ENCODE measurements at regions not wholly inside any gene's neighbourhood (a gene's known extent, or its start where the extent isn't known, plus 50 kb on each side); places are given as distances from the start of the nearest gene placed in this dataset.

DNA sequence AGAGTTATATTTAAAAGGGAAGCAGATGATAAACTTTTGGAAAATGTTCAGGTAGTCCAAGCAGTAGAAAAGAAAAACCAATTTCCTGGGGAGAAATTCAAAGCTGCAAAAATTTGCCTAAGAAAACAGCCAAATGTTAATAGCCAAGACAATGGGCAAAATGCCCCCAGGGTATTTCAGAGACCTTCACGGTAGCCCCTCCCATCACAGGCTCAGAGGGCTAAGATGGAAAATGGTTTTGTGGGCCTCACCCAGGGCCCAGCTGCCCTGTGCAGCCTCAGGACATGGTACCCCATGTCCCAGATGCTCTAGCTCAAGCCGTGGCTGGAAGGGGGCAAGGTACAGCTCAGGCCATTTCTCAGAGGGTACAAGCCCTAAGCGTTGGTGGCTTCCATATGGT lies 391.0 kb downstream of the ZIC4 start:
- DNase-seq (ENCODE audit: low read depth, low spot score), result no peak
- ChIA-PET POLR2A (no interaction called here), CTCF (no interaction called here)
- no peak overlapping the region for H3K4me3 ChIP-seq (ENCODE audit: low read depth, low read length)
- TF ChIP-seq, protein P1, sequence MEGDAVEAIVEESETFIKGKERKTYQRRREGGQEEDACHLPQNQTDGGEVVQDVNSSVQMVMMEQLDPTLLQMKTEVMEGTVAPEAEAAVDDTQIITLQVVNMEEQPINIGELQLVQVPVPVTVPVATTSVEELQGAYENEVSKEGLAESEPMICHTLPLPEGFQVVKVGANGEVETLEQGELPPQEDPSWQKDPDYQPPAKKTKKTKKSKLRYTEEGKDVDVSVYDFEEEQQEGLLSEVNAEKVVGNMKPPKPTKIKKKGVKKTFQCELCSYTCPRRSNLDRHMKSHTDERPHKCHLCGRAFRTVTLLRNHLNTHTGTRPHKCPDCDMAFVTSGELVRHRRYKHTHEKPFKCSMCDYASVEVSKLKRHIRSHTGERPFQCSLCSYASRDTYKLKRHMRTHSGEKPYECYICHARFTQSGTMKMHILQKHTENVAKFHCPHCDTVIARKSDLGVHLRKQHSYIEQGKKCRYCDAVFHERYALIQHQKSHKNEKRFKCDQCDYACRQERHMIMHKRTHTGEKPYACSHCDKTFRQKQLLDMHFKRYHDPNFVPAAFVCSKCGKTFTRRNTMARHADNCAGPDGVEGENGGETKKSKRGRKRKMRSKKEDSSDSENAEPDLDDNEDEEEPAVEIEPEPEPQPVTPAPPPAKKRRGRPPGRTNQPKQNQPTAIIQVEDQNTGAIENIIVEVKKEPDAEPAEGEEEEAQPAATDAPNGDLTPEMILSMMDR (IDR thresholded peaks at IDR 0.05; ENCODE audit: insufficient read depth, low read length, missing control alignments), result no peak

DNA sequence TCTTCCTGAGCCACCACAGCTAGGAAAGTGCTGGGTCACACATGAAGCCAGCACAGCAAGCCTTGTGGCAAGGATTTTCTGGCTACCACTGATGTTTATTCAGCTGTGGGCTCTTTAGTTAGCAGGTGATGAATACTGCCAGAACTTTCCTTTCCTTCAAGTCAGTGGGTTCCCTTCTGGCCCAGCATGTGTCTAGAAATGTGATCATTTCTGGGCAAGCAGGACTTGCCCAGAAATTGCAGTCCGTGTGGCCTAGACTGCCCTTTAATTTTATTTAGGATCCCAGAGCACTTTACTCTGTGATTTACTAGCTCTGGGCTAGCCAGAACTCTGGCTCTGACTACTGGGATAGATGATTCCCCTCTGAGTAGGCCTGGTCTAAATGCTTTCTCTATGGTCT lies 397.5 kb downstream of the ZIC4 start:
- H3K4me3 ChIP-seq (ENCODE audit: low read depth, low read length), result no peak overlapping the region
- TF ChIP-seq, protein P1 (IDR thresholded peaks at IDR 0.05; ENCODE audit: insufficient read depth, low read length, missing control alignments), result no peak
- ChIA-PET CTCF (interaction anchor here (1.0 kb wide), 1 partner anchor 25 kb away, joined by 3 read pairs; no protein-coding TSS in a partner anchor), POLR2A (no interaction called here)
- DNase-seq (ENCODE audit: low read depth, low spot score), result peak; percentile 40

DNA sequence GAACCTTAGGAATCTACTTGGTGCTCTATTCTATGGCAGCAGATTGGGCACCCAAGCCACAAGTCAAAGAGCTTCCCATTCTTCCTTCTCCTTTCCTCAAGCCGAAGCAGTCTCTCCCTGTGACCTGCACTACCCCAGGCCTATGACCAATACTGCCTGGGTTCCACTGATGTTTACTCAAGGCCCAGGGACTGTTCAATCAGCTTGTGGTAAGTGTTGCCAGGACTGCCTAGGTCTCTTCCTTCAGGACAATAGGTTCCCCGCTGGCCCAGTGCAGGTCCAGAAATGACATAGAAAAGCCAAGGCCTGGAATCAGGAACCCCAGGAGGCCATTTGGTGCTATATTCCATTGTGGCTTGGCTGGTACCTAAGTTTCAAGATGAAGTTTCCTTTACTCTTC lies 397.9 kb downstream of the ZIC4 start:
- no peak for DNase-seq (ENCODE audit: low read depth, low spot score)
- TF ChIP-seq, protein P1 (IDR thresholded peaks at IDR 0.05; ENCODE audit: insufficient read depth, low read length, missing control alignments), result no peak
- no peak overlapping the region for H3K4me3 ChIP-seq (ENCODE audit: low read depth, low read length)
- CTCF ChIA-PET, result interaction anchor here (1.0 kb wide), 1 partner anchor 25 kb away, joined by 3 read pairs; no protein-coding TSS in a partner anchor
- POLR2A ChIA-PET, result no interaction called here

DNA sequence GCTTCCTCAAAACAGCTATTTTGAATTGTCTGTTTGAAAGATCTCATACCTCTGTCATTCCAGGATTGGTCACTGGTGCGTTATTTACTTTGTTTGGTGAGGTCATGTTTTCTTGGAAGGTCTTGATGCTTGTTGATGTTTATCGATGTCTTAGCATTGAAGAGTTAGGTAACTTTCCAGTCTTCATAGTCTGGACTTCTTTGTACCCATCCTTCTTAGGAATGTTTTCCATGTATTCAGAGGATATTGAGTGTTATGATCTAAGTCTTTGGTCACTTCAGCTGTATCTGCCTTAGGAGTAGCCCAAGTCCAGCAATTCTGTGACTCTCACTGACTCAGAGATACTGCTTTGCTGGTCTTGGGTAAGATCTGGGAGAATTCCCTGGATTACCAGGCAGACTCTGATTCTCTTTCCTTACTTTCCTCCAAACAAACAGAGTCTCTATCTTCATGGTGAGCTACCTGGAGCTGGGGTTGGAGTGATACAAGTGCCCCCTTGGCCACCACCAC lies 398.6 kb downstream of the ZIC4 start:
- TF ChIP-seq, protein P1 (IDR thresholded peaks at IDR 0.05; ENCODE audit: insufficient read depth, low read length, missing control alignments), result no peak
- no peak for DNase-seq (ENCODE audit: low read depth, low spot score)
- no peak overlapping the region for H3K4me3 ChIP-seq (ENCODE audit: low read depth, low read length)
- POLR2A ChIA-PET, result no interaction called here
- CTCF ChIA-PET, result no interaction called here

DNA sequence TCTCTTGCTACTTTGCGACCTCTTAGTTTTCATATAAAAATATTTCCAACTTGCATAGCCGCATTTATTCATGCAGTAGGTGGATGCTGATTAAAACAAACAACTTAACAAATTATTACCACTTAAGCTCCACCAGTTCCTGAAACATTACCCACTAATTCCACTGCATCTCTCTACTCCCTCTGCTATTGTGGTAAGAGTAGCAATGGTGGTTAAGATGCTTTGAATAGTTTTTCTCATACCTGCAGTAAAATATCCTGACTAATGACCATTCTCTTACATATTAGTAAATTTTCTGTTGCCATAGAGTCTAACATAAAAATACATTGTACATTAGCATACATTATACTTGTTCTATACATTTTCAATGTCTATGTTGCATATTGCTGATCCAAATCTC lies 397.6 kb upstream of the PLSCR5 start:
- ChIA-PET POLR2A (no interaction called here), CTCF (interaction anchor here (1.4 kb wide), 1 partner anchor 10 kb away, joined by 3 read pairs; no protein-coding TSS in a partner anchor)
- peak; percentile 40 for DNase-seq (ENCODE audit: low read depth, low spot score)
- H3K4me3 ChIP-seq (ENCODE audit: low read depth, low read length), result no peak overlapping the region
- TF ChIP-seq, protein P1 (IDR thresholded peaks at IDR 0.05; ENCODE audit: insufficient read depth, low read length, missing control alignments), result no peak

DNA sequence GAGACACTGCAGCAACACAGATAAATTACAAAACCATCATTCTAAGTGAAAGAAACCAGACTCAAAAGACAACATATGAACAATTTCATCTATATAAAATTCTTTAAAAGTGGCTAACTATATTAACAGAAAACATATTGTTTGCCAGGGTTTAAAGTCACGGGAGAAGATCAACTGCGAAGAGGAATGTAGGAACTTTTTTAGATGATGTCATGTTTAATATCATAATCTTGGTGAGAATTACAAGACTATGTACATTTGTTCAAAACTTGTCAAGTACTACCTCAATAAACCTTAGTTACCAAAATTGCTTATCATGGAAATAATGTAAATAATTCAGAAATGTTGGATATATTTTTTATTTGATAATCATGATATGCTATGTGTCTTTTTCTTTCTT lies 395.1 kb upstream of the PLSCR5 start:
- H3K4me3 ChIP-seq (ENCODE audit: low read depth, low read length), result no peak overlapping the region
- ChIA-PET CTCF (interaction anchor here (0.5 kb wide), 1 partner anchor 670 kb away, joined by 3 read pairs; no protein-coding TSS in a partner anchor), POLR2A (no interaction called here)
- TF ChIP-seq, protein P1 (IDR thresholded peaks at IDR 0.05; ENCODE audit: insufficient read depth, low read length, missing control alignments), result no peak
- no peak for DNase-seq (ENCODE audit: low read depth, low spot score)

Measured in AG04449 (cell line).